A549 (cell line): ENCODE measurements at regions not wholly inside any gene's neighbourhood (a gene's known extent, or its start where the extent isn't known, plus 50 kb on each side); places are given as distances from the start of the nearest gene placed in this dataset.

Experiments
- ATAC-seq, 2 experiments: fragments of 200-7000 bp in 1 of 2; fragments of >200 bp in 1 of 2; cut with Nextera tagmentation in 1 of 2; cut with Tn5 transposase in 1 of 2; 3 replicates each; pipeline versions ENCODE4 v1.8.0 to v1.9.1; 2018 to 2020; ENCODE audit warnings: mild to moderate bottlenecking in 1 of 2, moderate library complexity in 1 of 2
- CTCF ChIA-PET: fragments of 300-600 bp; sonication (Branson Sonifier 250); formaldehyde crosslinking; extraction: SDS; loops from one replicate; lab custom pipeline; 2021; ENCODE audit warnings: antibody characterized with exemption, inconsistent platforms; lab: Yijun Ruan, JAX
- POLR2A ChIA-PET: fragments of 350-600 bp; formaldehyde crosslinking; extraction: SDS; loops from one replicate; lab custom pipeline; 2021; ENCODE audit warnings: antibody characterized with exemption, inconsistent platforms; lab: Yijun Ruan, JAX
- DNase-seq, 2 experiments: peaks; one replicate each; pipeline versions ENCODE4 v3.0.0 to v3.0.0-alpha.2; 2011 to 2016; ENCODE audit warnings: low read depth in 1 of 2, low spot score in 1 of 2
- FAIRE-seq: peaks from 2 replicates; lab custom pipeline; 2011; peaks lifted over from hg19 to GRCh38; lab: Jason Lieb, UNC
- H3K27ac ChIP-seq, 2 experiments: fragments of >200 bp; sonication (Bioruptor Twin); formaldehyde crosslinking; 3 replicates each; pipeline ENCODE4 v1.5.1; 2016 to 2017
- H3K4me1 ChIP-seq: fragments of >200 bp; sonication (Bioruptor Twin); formaldehyde crosslinking; 3 replicates; pipeline ENCODE4 v1.6.1; 2016
- H3K4me2 ChIP-seq: fragments of >200 bp; sonication (Bioruptor Twin); formaldehyde crosslinking; 3 replicates; pipeline ENCODE4 v1.6.1; 2016
- H3K4me3 ChIP-seq: fragments of >200 bp; sonication (Bioruptor Twin); formaldehyde crosslinking; 3 replicates; pipeline ENCODE4 v1.5.1; 2016
- H3K9me3 ChIP-seq: fragments of >200 bp; sonication (Bioruptor Twin); formaldehyde crosslinking; 3 replicates; pipeline ENCODE4 v1.6.1; 2016
- ATOH8 ChIP-seq: fragments of 250-450 bp; sonication (Bioruptor Pico); IDR thresholded peaks from 2 replicates; pipeline ENCODE4 v1.5.0; 2020; ENCODE audit warnings: low read depth, mild to moderate bottlenecking, moderate library complexity
- BHLHE40 ChIP-seq: IDR thresholded peaks from 2 replicates; pipeline ENCODE4 v1.6.1; 2012; ENCODE audit warnings: low read depth, low read length, inconsistent platforms
- HMGXB4 ChIP-seq: fragments of 250-450 bp; sonication (Bioruptor Pico); IDR thresholded peaks from 2 replicates; pipeline ENCODE4 v1.5.0; 2021; ENCODE audit warnings: mild to moderate bottlenecking, moderate library complexity, borderline replicate concordance
- HOXB13 ChIP-seq: fragments of 250-450 bp; sonication (Bioruptor Pico); IDR thresholded peaks from 2 replicates; pipeline ENCODE4 v1.5.0; 2020; ENCODE audit warnings: low read depth, mild to moderate bottlenecking, moderate library complexity
- JUN ChIP-seq, 2 experiments: fragments of >200 bp; sonication (Bioruptor Twin); formaldehyde crosslinking; IDR thresholded peaks; 2 replicates in 1 of 2; 3 replicates in 1 of 2; pipeline ENCODE4 v1.6.1; 2016 to 2017
- MAX ChIP-seq: IDR thresholded peaks from 2 replicates; pipeline ENCODE4 v1.6.1; 2012
- NPAS2 ChIP-seq: fragments of 250-450 bp; sonication (Bioruptor Pico); IDR thresholded peaks from 2 replicates; pipeline ENCODE4 v1.8.0; 2022; ENCODE audit warnings: mild to moderate bottlenecking, moderate library complexity, borderline replicate concordance
- REST ChIP-seq: fragments of 200-600 bp; sonication (generic); IDR thresholded peaks from 2 replicates; pipeline ENCODE4 v1.6.1; 2016; ENCODE audit warnings: antibody characterized with exemption, mild to moderate bottlenecking, moderate library complexity
- RFX5 ChIP-seq: fragments of 450-650 bp; IDR thresholded peaks from 2 replicates; pipeline ENCODE4 v1.7.1; 2014; ENCODE audit warnings: antibody characterized with exemption, mild to moderate bottlenecking, moderate library complexity
- SMC3 ChIP-seq: fragments of >200 bp; sonication (Bioruptor Twin); formaldehyde crosslinking; IDR thresholded peaks from 3 replicates; pipeline ENCODE4 v1.6.1; 2018; ENCODE audit warnings: inconsistent platforms
- ZFP36 ChIP-seq: fragments of 450-650 bp; IDR thresholded peaks from 2 replicates; pipeline ENCODE4 v1.6.1; 2014; ENCODE audit warnings: borderline replicate concordance; ENCODE audit not compliant: partially characterized antibody
- ZSCAN20 ChIP-seq: fragments of 250-450 bp; sonication (Bioruptor Pico); IDR thresholded peaks from 2 replicates; pipeline ENCODE4 v1.8.0; 2022; ENCODE audit warnings: mild to moderate bottlenecking, moderate library complexity
- WGBS: methylation state at CpG from one replicate; pipeline ENCODE4 v1.1.6; 2017; ENCODE audit errors: missing lambda C conversion rate; 5-methylcytosine and 5-hydroxymethylcytosine counted together

- TF ChIP-seq ZSCAN20, result no peak
- no peak for TF ChIP-seq NPAS2 (CRISPR knock-in tag)
- TF ChIP-seq ZFP36, result no peak
- TF ChIP-seq SMC3, result no peak
- no peak for TF ChIP-seq REST
- TF ChIP-seq JUN (IDR thresholded peaks at IDR 0.05), result no peak
- TF ChIP-seq BHLHE40, result no peak
These were observed 109.5 kb downstream of the GADD45G start (continued) for GRCh38 chr9:89714321-89714720.

- DNase-seq, result no peak
- Histone ChIP-seq H3K4me2 (no peak overlapping the region), H3K4me3 (no peak overlapping the region), H3K27ac (no peak overlapping the region), H3K4me1 (no peaks in the 10 kb centered on the region), H3K9me3 (no peaks in the 10 kb centered on the region)
- TF ChIP-seq NPAS2 (CRISPR knock-in tag) (no peak), MAX (no peak), HOXB13 (CRISPR knock-in tag) (no peak)
- 77% methylated on average over 2 of the region's 2 CpGs for WGBS
- POLR2A ChIA-PET, result no interaction called here
- no peak for FAIRE-seq
- no peak for ATAC-seq
- CTCF ChIA-PET, result interaction anchor here (1.0 to 1.5 kb wide), 2 partner anchors 11 to 14 kb away, joined by 3 read pairs; no protein-coding TSS in a partner anchor
These were observed 110.6 kb downstream of the GADD45G start for GRCh38 chr9:89715318-89715858.

GRCh38 chr9:89715881-89716280 lies 111.1 kb downstream of the GADD45G start:
- FAIRE-seq, result no peak
- CTCF ChIA-PET, result interaction anchor here (1.3 kb wide), 1 partner anchor 13 kb away, joined by 3 read pairs; no protein-coding TSS in a partner anchor
- WGBS, result 91% methylated on average over 3 of the region's 3 CpGs

More at GRCh38 chr9:89715881-89716280, 111.1 kb downstream of the GADD45G start:
- Histone ChIP-seq H3K4me1 (no peaks in the 10 kb centered on the region), H3K4me2 (no peak overlapping the region), H3K9me3 (no peaks in the 10 kb centered on the region), H3K4me3 (no peak overlapping the region), H3K27ac (no peak overlapping the region)
- no peak for DNase-seq
- no peak for ATAC-seq
- TF ChIP-seq HMGXB4 (CRISPR knock-in tag), result no peak
- TF ChIP-seq RFX5, result no peak
- no peak for TF ChIP-seq NPAS2 (CRISPR knock-in tag)
- no peak for TF ChIP-seq ATOH8 (CRISPR knock-in tag)
- POLR2A ChIA-PET, result no interaction called here
